Lung (tissue), 11 donors: ENCODE measurements at regions not wholly inside any gene's neighbourhood (a gene's known extent, or its start where the extent isn't known, plus 50 kb on each side); places are given as distances from the start of the nearest gene placed in this dataset.

Experiments used
- ATAC-seq: fragments of 200-7000 bp; cut with Tn5 transposase; one replicate; pipeline ENCODE4 v1.9.1; 2020; ENCODE audit warnings: moderate number of reproducible peaks; ENCODE audit not compliant: insufficient read depth, low FRiP score
- DNase-seq, 3 donors: peaks; one replicate each; pipeline ENCODE4 v3.0.0-alpha.2; 2013 to 2017
- H3K27ac ChIP-seq, 2 donors: one replicate each; pipeline ENCODE4 v1.5.1; 2013; ENCODE audit warnings: mild to moderate bottlenecking in 2 of 2, moderate library complexity in 2 of 2, control low read depth in 1 of 2, inconsistent platforms in 1 of 2, low read depth in 1 of 2, low read length in 1 of 2
- H3K27me3 ChIP-seq, 3 donors: one replicate each; pipeline ENCODE4 v1.5.1; 2013; ENCODE audit warnings: low read length in 2 of 3; ENCODE audit not compliant: control insufficient read depth in 3 of 3, insufficient read depth in 3 of 3
- H3K36me3 ChIP-seq, 4 donors: one replicate each; pipeline ENCODE4 v1.5.1; 2013; ENCODE audit warnings: low read length in 4 of 4, mild to moderate bottlenecking in 1 of 4, moderate library complexity in 1 of 4; ENCODE audit not compliant: control insufficient read depth in 4 of 4, insufficient read depth in 4 of 4
- H3K4me1 ChIP-seq, 5 donors: one replicate each; pipeline ENCODE4 v1.5.1; 2013; ENCODE audit warnings: low read length in 5 of 5, mild to moderate bottlenecking in 2 of 5, moderate library complexity in 1 of 5; ENCODE audit not compliant: control insufficient read depth in 5 of 5, insufficient read depth in 5 of 5
- H3K4me3 ChIP-seq: one replicate; pipeline ENCODE4 v1.5.1; 2013; ENCODE audit warnings: mild to moderate bottlenecking, control low read depth, moderate library complexity
- H3K9ac ChIP-seq, 2 donors: one replicate each; pipeline ENCODE4 v1.5.1; 2013; ENCODE audit warnings: low read length in 2 of 2, control low read depth in 1 of 2; ENCODE audit not compliant: insufficient read depth in 1 of 2
- H3K9me3 ChIP-seq, 4 donors: one replicate each; pipeline ENCODE4 v1.5.1; 2013; ENCODE audit warnings: low read length in 3 of 4, mild to moderate bottlenecking in 1 of 4, moderate library complexity in 1 of 4; ENCODE audit not compliant: control insufficient read depth in 4 of 4, insufficient read depth in 3 of 4
- WGBS, 2 donors: extraction: QIAGEN DNeasy Blood & Tissue Kit; methylation state at CpG; one replicate each; pipeline ENCODE4 v1.1.7; 2013; 5-methylcytosine and 5-hydroxymethylcytosine counted together
- TF ChIP-seq, protein P1 (sequence below): IDR thresholded peaks from 2 replicates; pipeline ENCODE4 v1.5.1; 2012; ENCODE audit warnings: mild to moderate bottlenecking; ENCODE audit errors: control extremely low read depth, extremely low read depth
- donor health status: control.
- donor health status: control.
- donor health status: Bipolar disorder and iron deficiency.
- donor health status: healthy.
- donor health status: DM: yes; HTN: yes; CAD: no.

DNA sequence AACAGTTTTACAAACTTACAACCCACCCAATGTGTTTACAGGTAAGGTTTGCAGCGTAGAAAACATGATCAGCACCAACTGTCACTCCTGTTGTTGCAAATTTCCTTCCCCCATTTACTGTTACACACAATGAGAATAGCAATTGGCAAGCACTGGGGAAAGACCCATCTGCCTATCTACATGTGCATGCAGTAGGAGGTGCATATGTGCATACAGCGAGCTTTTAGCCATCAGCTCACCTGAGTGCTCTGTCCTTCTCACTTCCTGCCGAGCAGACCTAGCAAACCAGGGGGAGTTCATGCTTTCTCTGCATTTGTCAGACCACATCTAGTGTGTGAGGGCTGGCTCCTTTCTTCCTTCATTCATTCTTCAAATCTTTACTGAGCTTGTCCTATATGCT is 49.9 kb upstream of the ARL4C start:
- DNase-seq (no peak), ATAC-seq (no peak)
- Histone ChIP-seq H3K27me3 (no peaks in the 10 kb centered on the region), H3K36me3 (no peaks in the 10 kb centered on the region), H3K9ac (no peak overlapping the region), H3K4me1 (no peaks in the 10 kb centered on the region), H3K9me3 (no peaks in the 10 kb centered on the region), H3K27ac (no peak overlapping the region), H3K4me3 (no peak overlapping the region)
- TF ChIP-seq, protein P1, sequence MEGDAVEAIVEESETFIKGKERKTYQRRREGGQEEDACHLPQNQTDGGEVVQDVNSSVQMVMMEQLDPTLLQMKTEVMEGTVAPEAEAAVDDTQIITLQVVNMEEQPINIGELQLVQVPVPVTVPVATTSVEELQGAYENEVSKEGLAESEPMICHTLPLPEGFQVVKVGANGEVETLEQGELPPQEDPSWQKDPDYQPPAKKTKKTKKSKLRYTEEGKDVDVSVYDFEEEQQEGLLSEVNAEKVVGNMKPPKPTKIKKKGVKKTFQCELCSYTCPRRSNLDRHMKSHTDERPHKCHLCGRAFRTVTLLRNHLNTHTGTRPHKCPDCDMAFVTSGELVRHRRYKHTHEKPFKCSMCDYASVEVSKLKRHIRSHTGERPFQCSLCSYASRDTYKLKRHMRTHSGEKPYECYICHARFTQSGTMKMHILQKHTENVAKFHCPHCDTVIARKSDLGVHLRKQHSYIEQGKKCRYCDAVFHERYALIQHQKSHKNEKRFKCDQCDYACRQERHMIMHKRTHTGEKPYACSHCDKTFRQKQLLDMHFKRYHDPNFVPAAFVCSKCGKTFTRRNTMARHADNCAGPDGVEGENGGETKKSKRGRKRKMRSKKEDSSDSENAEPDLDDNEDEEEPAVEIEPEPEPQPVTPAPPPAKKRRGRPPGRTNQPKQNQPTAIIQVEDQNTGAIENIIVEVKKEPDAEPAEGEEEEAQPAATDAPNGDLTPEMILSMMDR: no peak
- WGBS, 2 donors: 90 to 93% methylated on average over 3 of the region's 3 CpGs
